HL-60 (cell line): ENCODE measurements at regions not wholly inside any gene's neighbourhood (a gene's known extent, or its start where the extent isn't known, plus 50 kb on each side); places are given as distances from the start of the nearest gene placed in this dataset.

Experiments used
- GABPA ChIP-seq: IDR thresholded peaks from 2 replicates; pipeline ENCODE4 v1.6.1; 2012; ENCODE audit warnings: low read depth
- TF ChIP-seq, protein P1 (sequence below): IDR thresholded peaks from one replicate; pipeline ENCODE4 v1.5.1; 2011; ENCODE audit warnings: low read length, control low read depth, inconsistent platforms; ENCODE audit not compliant: insufficient read depth

- no peak for TF ChIP-seq GABPA
- TF ChIP-seq, protein P1, sequence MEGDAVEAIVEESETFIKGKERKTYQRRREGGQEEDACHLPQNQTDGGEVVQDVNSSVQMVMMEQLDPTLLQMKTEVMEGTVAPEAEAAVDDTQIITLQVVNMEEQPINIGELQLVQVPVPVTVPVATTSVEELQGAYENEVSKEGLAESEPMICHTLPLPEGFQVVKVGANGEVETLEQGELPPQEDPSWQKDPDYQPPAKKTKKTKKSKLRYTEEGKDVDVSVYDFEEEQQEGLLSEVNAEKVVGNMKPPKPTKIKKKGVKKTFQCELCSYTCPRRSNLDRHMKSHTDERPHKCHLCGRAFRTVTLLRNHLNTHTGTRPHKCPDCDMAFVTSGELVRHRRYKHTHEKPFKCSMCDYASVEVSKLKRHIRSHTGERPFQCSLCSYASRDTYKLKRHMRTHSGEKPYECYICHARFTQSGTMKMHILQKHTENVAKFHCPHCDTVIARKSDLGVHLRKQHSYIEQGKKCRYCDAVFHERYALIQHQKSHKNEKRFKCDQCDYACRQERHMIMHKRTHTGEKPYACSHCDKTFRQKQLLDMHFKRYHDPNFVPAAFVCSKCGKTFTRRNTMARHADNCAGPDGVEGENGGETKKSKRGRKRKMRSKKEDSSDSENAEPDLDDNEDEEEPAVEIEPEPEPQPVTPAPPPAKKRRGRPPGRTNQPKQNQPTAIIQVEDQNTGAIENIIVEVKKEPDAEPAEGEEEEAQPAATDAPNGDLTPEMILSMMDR: no peak
Measured at GRCh38 chr11:10387206-10388083, 67.6 kb upstream of the AMPD3 start.
